ENCODE measurements at regions not wholly inside any gene's neighbourhood (a gene's known extent, or its start where the extent isn't known, plus 50 kb on each side); places are given as distances from the start of the nearest gene placed in this dataset.
A peak's percentile ranks its signal among the peaks of the same experiment; 100 is the strongest.

DNA sequence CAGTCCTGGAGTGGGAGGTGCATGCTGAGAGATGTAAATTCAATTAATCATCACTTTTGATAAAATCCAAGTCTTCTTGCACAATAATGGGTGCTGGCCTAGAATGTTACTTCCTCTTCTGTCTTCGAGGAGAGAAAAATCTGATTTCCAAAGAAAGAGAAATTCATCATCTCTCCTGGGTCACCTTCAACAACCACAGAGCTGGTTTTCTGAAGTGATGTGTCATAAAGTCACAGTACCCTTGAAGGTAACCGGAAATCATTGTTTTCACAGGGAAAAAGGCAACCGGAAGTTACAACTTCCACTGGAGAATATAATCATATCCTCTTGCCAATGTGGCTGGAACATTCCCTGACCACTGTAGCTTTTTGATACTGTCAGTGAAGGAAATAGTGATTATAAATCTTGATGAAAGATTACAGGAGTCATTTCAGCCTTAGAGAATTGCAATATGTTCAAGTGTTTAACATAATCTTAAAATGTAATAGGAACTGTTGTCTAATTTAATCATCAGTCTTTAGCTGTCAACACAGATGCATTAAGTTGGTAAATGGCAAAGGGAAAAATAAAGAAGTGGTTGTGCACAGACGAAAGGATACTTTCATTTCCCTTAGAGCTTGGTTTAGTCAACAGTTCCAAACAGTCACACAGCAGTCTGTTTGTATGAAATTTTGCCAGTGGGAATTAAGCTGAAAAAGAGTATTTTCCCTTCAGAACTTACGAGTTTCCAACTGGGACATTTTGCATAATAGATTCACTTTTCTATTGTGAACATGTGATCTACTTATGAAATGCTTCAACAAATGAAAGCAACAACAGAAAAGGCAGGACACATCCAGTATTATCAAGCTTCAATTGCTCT lies 106.5 kb upstream of the SLC4A7 start:
- DNase-seq (ENCODE audit: low read depth) = peak; percentile 84

DNA sequence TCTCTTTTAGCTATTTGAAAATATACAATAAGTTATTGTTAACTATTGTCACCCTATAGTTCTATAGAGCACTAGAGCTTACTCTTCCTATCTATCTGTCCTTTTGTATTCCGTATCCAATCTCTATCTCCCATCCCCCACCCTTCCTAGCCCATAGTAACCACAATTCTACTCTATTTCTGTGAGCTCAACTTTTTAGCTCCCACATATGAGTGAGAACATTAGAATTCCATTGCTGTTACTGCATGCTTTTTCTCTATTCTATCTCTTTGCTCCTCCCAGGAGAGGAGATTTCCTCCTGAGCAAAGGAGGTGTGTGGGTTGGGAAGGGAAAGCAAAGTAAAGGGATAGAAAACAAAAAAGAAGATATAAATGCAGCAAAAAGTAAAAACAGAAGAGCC lies 105.6 kb upstream of the SLC4A7 start:
- peak; percentile 43 for DNase-seq (ENCODE audit: low read depth)

DNA sequence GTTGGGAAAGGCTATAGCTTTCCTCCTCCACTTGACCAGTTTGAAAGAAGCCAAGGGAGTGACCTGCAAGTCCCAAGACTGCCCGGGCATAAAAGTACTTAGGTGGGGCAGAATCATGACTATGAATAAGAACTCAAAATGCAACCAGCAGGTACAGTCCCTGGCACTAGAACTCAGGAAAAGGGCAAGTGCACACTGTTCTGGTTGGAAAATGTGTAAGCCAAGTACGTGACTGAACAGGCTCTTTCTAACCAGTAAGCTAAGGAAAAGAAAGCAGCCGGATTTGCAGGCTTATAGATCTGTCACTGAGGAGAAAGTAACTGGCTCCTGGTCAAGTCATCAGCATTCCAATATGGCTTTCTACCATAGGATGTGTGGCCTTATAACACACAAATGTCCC lies 101.2 kb upstream of the SLC4A7 start:
- no peak for DNase-seq (ENCODE audit: low read depth)

DNA sequence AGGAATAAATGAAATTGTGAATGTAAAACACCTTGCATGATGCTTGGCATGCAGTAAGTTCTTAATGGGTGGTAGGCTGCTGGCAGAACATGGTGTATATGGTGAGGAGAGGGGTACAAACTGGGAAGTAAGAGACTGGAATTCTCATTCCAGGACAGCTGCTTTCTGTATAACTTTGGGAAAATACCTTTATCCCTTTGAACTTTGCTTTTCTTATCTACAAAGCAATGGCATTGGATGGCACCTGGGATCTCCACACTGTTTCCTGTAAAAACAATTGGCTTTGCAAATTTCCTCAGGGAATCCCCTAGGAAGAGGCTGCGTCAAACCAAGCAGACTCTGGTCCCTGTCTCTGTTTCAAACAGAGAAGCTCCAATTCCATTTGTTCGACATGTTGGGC lies 100.7 kb upstream of the SLC4A7 start:
- DNase-seq (ENCODE audit: low read depth) = no peak

DNA sequence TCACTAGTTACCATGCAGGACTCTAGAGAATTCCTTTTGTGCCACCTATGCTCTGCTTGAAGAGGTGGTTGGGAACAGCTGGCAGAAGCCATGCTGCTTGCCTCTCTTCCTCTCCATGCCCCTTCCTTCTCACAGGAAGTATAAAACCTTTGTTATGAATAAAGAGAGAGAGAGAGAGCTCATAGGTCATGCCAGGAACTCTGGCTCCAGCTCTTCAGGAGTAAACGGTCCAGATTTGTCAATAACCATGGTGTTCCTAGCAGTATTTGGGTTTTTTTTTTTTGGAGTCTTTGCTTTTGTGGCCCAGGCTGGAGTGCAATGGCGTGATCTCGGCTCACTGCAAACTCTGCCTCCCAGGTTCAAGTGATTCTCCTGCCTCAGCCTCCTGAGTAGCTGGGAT lies 97.7 kb upstream of the SLC4A7 start:
- DNase-seq (ENCODE audit: low read depth) = no peak

DNA sequence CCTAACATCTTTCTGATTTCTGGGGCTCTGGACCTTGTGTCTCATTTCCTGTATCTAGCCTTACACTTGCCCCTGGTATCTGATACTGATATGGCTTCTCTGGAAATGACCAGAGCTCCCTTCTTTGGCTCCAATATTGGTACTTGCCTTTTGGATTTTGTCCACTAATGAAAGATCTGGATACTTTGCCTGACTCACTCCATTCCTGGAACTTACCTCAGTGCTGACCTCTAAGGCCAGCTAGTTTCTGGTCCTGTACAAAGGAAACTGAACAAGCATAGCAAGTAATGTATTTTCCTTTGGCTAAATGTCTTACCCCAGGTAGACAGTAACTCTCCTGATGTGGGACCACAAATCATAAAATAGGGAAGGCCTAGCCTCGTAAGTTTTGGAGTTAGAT lies 93.8 kb upstream of the SLC4A7 start:
- DNase-seq (ENCODE audit: low read depth) = peak; percentile 58

DNA sequence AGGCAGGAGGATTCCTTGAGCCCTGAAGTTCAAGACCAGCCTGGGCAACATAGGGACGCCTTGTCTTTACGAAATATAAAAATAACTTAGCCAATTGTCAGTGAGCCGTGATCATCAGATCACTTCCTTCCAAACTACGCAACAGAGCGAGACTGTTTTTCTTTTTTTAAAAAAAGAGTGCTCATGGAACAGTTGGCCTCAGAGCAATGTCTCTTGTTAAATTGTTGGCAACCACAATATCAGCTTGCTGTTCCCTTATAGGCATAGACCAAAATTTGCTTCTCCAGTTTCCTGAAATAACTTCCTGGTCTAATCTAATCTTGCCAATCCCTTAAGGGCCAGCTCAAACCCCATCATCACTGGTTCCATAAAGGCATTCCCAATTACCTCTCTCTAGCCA lies 93.3 kb upstream of the SLC4A7 start:
- DNase-seq (ENCODE audit: low read depth) = no peak

DNA sequence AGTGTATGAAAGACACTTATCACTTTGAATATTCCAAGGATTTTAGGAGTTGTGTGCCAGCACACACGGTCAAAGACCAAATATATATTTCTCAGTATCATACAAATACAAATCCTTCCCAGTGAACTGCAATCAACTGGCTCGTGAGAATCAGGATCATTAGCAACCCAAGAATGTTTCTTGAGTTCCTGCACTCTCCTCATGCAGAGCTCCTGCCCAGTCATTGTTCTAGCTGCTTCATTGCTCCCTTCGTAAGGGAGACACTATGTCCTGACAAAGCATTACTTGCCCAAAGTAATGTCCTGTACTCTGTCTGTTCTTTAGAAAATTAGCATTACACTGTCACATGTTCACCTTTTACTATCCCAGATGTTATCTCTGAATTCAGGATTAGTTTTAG lies 92.0 kb upstream of the SLC4A7 start:
- DNase-seq (ENCODE audit: low read depth) = no peak

DNA sequence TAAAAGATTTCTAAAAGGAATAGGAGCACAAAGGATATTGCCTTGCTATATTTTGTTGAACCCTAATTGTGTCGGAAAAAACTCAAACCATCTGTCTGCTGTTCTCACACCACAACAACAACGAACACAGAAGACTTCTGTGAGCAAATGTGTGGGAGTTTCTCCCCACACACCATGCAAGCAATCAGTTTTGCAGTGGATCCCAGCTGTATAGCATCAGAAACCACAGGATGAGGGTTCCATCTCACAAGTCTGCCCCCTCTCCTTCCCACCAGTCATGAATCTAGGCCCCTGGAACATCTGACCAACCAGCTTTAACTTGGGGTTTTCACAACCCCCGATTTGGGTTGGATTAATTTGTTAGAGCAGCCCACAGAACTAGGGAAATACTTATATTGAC lies 91.3 kb upstream of the SLC4A7 start:
- DNase-seq (ENCODE audit: low read depth) = no peak

DNA sequence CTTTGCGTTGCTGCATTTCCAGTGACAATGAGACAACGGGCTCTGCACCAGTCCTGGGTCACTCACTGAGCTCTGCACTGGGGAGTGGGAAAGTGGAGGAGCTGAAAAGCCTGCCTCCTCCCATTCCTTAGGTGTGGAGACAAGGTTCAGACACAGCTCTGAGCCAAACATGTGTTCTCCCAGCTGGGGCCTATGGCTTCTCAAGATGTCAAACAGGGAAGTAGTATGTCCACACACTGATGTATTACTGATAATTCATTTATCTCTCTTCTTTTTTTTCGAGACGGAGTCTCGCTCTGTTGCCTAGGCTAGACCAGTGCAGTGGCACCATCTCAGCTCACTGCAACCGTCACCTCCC lies 90.2 kb upstream of the SLC4A7 start:
- no peak for DNase-seq (ENCODE audit: low read depth)

DNA sequence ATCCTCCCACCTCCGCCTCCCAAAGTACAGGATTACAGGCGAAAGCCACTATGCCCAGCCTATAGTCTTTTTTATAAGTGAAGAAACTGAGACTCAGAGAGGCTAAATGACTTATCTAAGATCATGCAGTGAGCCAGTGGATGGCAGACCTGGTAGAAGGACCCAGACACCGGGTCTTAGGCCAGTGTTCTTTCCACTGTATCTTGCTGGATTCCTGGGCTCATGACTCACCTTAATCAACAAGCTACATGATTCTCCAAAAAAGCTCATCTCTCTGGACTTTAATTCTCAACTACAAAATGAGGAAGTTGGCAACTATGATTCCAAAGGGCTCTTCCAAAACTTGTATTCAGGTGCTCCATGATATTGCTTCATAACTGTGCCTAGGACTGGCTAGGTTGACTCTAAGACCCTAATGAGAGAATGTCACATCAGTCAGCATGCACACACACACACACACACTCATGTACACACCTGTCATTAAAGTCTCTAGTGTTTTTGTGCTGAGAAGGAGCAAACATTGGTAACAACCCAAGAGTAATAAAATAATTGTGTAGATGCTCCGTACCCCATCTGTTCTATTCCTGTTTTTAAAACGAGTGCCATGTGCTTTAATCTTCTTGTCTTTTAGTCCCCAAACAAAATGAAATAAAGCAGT lies 89.7 kb upstream of the SLC4A7 start:
- DNase-seq (ENCODE audit: low read depth) = peak; percentile 53

DNA sequence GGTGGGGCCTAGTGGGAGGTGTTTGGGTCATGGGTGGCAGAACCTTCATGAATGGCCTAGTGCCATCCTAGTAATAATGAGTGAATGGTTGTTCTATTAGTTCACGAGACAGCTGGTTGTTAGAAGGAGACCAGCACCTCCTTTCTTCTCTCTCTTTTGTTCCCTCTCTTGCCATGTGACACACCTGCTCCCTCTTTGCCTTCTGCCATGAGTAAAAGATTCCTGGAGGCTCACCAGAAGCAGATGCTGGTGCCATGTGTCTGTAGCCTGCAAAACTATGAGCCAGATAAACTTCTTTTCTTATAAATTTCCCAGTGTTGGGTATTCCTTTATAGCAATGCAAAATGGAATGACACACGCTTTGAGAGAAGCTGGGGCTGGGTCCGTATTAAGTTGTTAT lies 89.0 kb upstream of the SLC4A7 start:
- DNase-seq (ENCODE audit: low read depth) = no peak

DNA sequence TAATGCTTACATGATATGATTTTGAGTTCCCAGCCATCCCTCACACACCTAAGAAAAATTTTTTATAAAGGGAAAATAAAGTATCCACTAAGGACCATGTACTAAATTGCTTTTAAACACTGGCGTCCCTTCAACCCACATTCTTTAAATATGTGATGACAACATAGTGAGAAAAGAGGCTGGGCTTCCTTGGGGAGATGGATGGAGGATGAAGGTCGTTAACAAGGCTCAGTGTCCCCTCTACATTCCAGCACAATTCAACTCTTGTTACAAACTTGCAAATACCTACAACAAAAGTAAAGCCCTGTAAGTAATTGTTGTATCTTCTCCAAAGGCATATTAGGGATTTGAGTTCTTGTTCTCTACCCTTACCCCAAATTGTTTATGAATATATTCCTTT lies 87.2 kb upstream of the SLC4A7 start:
- DNase-seq (ENCODE audit: low read depth) = no peak

DNA sequence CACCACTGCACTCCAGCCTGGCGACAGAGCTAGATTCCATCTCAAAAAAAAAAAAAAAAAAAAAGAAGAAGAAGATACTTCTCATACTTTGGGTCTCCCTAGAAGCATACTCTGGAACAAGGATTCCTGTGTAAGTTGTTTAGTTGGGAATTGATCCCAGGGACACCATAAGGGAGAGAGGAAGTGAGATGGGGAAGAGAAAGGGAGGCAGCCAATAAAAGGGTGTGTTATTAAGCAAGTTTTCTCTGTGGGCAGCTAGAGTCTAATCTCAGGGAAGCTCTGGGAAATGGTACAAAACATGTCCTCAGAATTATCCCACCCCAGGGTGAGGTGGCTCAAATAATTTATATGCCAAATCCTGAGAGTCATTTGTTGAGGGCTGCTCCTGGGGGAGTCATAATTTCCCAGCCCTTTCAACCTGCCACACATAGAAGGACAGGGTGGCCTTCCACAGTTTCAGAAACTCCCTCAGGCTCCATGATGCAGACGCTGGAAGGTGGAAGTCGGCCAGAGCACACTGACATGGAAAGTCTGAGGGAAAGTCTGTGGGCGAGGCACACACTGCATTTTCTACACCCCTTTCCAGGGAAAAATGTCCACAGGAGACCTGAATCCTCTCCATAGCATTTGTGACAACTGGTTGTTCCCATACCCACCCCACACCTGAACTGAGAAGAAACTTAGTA lies 86.4 kb upstream of the SLC4A7 start:
- DNase-seq (ENCODE audit: low read depth) = peak; percentile 36

DNA sequence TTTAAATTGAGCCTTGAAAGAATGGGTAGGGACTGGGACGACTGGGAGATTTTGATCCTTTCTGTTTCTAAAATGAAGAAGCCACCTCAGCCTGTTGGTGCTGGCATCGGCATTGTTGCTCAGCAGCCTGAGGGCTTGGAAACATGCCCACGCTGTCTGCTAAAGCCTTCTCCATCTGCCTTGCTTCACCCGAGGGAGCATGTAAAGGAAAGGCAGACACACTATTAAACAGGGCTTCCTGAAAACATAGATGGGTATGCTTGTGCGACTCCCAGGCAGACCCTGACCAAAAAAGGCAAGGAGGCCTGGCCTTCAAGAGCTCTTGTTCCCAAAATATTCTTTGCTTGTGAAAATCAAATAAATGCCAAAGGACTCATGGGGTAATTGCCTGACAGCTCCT lies 84.2 kb upstream of the SLC4A7 start:
- peak; percentile 86 for DNase-seq (ENCODE audit: low read depth)

DNA sequence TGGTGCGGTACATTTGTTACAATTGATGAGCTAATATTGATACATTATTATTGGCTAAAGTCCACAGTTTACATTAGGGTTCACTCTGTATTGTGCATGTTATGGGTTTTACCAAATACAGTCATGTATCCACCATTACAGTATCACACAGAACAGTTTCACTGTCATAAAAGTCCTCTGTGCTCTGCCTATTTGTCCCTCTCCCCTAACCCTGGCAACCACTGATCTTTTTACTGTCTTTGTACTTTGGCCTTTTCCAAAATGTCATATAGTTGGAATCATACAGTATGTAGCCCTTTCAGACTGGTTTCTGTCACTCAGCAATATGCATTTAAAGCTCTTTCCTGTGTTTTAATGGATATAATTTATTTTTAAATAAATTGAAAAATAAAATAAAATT lies 83.1 kb upstream of the SLC4A7 start:
- DNase-seq (ENCODE audit: low read depth) = no peak

DNA sequence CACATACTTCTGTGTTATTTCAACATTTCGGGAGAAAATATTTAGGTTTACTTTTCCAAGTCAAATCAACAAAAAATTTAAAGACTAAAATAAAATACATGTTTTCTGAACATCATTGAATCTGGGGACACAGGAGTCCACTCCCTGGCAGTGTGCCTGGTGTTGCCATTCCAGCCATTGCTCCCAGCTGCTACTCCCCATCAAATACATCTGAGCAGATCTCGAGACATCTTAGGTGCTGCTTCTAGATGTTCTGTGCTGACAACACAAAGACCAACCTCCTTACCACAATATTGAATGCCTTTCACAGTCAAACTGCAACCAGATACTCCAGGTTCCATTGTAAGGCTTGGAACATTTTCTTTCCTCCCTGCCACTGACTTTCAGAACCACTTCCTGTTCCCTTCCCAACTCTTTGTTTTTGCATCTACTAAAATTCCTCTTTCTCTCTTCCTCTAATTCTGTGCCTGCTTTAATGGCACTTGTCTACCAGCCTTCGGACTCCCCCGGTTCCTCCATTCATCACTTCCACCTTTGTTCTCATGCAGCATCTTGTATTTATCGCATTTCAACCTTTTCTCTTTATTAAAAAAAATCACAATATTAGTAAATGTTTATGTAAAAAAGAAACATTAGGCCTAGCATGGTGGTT lies 81.1 kb upstream of the SLC4A7 start:
- DNase-seq (ENCODE audit: low read depth) = no peak

DNA sequence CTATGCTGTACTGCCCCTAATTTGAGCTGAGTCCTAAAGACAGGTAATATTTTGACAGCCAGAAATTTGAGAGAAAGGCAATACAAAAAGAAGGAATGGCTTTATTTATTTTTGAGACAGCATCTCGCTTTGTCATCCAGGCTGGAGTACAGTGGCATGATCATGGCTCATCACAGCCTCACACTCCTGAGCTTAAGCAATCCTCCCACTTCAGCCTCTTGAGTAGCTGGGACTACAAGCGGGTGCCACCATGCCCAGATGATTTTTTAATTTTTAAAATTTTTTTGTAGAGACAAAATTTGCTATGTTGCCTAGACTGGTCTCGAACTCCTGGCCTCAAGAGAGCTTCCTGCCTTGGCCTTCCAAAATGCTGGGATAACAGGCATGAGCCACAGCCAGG lies 77.4 kb upstream of the SLC4A7 start:
- DNase-seq (ENCODE audit: low read depth) = no peak

DNA sequence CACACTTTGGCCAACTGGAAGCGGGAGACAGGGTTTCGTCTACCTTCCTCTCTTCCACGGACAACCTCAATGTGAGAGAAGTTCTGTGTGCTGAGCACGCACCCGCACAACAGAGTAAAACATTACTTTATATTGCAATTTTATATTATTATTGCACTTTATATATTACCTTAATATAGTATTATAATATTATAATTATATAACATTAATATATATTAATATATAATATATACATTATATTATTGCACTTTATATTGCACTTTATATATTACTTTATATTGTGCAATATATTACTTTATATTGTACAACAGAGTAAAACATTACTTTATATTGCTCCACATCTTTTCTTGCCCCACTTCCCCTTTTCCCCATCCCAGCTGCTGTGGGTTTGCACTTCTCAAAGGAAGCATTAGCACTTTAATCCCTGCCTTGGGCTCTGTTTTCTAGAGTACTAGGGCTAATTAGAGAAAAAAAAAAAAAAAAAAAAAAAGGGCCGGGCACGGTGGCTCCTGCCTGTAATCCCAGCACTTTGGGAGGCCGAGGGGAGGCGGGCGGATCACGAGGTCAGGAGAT lies 76.4 kb upstream of the SLC4A7 start:
- DNase-seq (ENCODE audit: low read depth) = no peak

DNA sequence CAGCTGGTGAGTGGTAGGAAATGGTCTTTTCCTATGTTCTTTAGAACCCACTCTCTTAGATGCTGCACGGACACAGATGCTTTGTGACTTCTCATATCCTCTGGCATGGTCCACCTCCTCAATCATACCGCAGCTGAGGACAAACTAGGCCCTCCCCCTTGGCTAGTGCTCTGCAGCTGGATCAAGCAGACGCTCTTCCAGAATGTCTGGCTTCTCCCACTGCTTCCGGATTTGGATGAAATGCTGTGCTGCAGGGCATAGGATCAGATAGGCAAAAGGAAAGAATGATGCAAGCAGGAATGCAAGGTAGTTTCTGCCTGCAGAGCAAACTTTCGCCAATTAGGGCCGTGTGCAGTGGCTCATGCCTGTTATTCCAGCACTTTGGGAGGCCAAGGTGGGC lies 75.7 kb upstream of the SLC4A7 start:
- peak; percentile 28 for DNase-seq (ENCODE audit: low read depth)

DNA sequence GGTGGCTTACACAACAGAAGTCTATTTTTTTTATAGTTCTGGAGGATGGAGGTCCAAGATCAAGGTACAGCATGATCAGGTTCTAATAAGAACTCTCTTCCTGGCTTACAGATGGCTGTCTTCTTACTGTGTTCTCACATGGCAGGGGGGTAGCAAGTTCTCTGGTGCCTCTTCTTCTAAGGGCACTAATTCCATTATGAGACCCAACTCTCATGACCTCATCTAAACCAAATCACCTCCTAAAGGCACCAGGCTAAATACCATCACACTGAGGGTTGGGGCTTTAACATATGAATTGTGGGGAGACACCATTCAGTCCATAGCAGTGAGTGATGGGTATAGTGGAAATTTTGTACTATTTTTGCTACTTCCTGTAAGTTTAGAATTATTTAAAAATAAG lies 75.2 kb upstream of the SLC4A7 start:
- DNase-seq (ENCODE audit: low read depth) = no peak

DNA sequence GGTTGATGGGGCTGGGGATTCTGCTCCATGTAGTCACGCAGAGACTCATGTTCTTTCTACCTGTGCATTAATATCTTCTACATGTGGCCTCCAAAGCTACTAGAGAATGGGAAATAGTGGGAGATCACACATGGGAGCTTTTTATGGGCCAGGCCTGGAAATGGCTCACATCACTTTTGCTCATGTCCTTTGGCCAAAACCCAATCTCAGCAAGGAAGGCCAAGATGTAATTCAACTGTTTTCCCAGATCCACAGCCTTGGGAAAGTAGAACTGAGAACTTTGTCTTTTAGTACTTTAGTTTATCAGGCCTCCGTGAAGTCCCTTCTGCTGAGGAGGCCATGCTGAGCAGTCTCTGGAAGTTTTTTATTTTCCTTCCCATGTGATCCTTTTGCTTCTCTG lies 73.2 kb upstream of the SLC4A7 start:
- no peak for DNase-seq (ENCODE audit: low read depth)
